Activated T-cell treated with anti-CD3 and anti-CD28 coated beads, Interleukin-2, amount 50 U/mL, for 72 hours (primary cell): ENCODE measurements at regions not wholly inside any gene's neighbourhood (a gene's known extent, or its start where the extent isn't known, plus 50 kb on each side); places are given as distances from the start of the nearest gene placed in this dataset.
"Not testable (repeated sequence)": the region's sequence is repeated elsewhere in the genome, so short reads cannot be mapped to it uniquely, and the experiment has no call there.

Experiments used
- ATAC-seq, 2 donors: fragments of 150-1000 bp; cut with Tn5 transposase; replicated peaks in 1 of 2; 2 replicates each; pipeline ENCODE4 v1.10.0; 2021; ENCODE audit warnings: moderate library complexity in 2 of 2, mild to moderate bottlenecking in 1 of 2
- DNase-seq, 2 donors: peaks; one replicate each; pipeline ENCODE4 v3.0.0; 2021 to 2022; ENCODE audit warnings: mixed read lengths in 1 of 2
- H3K27ac Mint-ChIP-seq: one replicate; pipeline ENCODE4 v1.8.0; 2022; ENCODE audit warnings: mild to moderate bottlenecking, moderate library complexity, mixed read lengths
- H3K27me3 Mint-ChIP-seq: one replicate; pipeline ENCODE4 v1.8.0; 2022; ENCODE audit warnings: low read depth, mixed read lengths
- H3K36me3 Mint-ChIP-seq, 2 donors: one replicate each; pipeline ENCODE4 v1.8.0; 2022; ENCODE audit warnings: mixed read lengths in 2 of 2, mild to moderate bottlenecking in 1 of 2; ENCODE audit not compliant: insufficient read depth in 2 of 2
- H3K4me1 Mint-ChIP-seq: one replicate; pipeline ENCODE4 v1.8.0; 2022; ENCODE audit warnings: low read depth, mixed read lengths
- H3K4me3 Mint-ChIP-seq, 2 donors: one replicate each; pipeline ENCODE4 v1.8.0; 2022; ENCODE audit warnings: mild to moderate bottlenecking in 2 of 2, mixed read lengths in 2 of 2, moderate library complexity in 2 of 2
- H3K9me3 Mint-ChIP-seq, 2 donors: one replicate each; pipeline ENCODE4 v1.8.0; 2022; ENCODE audit warnings: mixed read lengths in 2 of 2

DNA sequence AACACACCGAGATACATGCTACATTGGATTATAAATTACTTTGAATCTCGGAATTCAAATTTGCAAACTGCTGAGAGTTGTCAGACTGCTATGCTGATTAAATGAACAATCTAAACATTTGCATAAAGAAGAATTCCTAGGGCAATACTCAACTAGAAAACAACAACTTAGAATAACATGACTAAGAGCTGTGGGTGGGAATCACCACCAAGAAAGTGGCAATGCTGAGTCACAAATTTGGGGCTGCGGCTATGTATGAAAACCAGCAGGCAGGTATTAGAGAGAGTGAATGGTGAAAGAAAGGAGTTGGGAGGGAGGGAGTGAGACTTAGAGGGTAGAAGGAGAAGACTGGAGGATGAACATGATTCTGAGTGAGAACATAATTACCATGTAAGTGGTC lies 559.5 kb downstream of the PIK3C3 start:
- H3K27ac Mint-ChIP-seq = no peak overlapping the region
- H3K27me3 Mint-ChIP-seq = no peaks in the 10 kb centered on the region
- no peaks in the 10 kb centered on the region for H3K36me3 Mint-ChIP-seq
- H3K4me1 Mint-ChIP-seq = no peaks in the 10 kb centered on the region
- peaks cover 4 to 7% of the 10 kb centered on the region in 2 donors for H3K9me3 Mint-ChIP-seq
- no peak overlapping the region for H3K4me3 Mint-ChIP-seq
- no peak for ATAC-seq
- no peak for DNase-seq

- Mint-ChIP-seq H3K4me1 (no peaks in the 10 kb centered on the region), H3K4me3 (no peak overlapping the region), H3K9me3 (peaks cover 4% of the 10 kb centered on the region in 2 donors), H3K36me3 (no peaks in the 10 kb centered on the region), H3K27ac (no peak overlapping the region), H3K27me3 (no peaks in the 10 kb centered on the region)
- no peak for DNase-seq
- ATAC-seq = no peak
Measured at GRCh38 chr18:42517896-42518295, 562.9 kb downstream of the PIK3C3 start.

DNA sequence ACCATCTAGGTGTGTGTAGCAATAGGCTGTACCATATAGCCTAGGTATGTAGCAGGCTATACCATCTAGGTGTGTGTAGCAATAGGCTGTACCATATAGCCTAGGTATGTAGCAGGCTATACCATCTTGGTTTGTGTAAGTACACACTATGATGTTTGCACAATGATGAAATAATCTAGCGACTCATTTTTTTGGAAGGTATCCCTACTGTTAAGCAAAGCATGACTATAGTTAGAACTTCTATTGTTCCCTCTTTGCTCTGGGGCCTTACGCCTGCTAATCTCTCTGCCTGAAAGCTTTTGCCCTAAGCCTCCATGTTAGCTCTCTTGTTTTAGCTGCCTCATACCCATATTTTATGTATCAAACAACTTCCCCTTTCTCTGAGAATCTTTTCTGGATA lies 563.3 kb downstream of the PIK3C3 start:
- ATAC-seq, H3K27me3 Mint-ChIP-seq, DNase-seq, H3K36me3 Mint-ChIP-seq, H3K4me3 Mint-ChIP-seq, H3K4me1 Mint-ChIP-seq, H3K27ac Mint-ChIP-seq, H3K9me3 Mint-ChIP-seq: not testable (repeated sequence)

GRCh38 chr18:42520138-42520537 lies 565.1 kb downstream of the PIK3C3 start:
- Mint-ChIP-seq H3K27me3 (no peaks in the 10 kb centered on the region), H3K4me1 (no peaks in the 10 kb centered on the region), H3K27ac (no peak overlapping the region), H3K36me3 (no peaks in the 10 kb centered on the region), H3K4me3 (no peak overlapping the region), H3K9me3 (peaks cover 2 to 6% of the 10 kb centered on the region in 2 donors)
- DNase-seq = no peak
- ATAC-seq = no peak

DNA sequence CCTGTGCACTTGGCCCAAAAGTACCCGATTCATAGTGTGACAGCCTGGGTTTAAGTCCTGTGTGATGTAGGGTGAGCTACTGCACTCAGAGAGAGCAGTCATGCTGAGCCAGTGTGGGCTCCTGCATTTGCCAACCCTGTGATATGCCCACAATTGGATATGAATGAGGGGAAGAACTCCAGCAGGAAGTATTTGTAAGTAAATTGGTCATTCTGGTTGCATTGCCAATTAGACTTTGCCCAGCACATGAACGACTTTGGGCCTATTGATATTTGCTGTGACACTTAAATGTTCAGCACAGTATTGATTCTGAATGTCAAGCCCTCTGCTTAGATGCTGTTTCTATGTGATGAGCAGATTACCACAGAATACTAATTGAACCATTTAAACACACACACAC lies 570.9 kb downstream of the PIK3C3 start:
- DNase-seq = no peak
- H3K9me3 Mint-ChIP-seq = peaks cover 0 to 5% of the 10 kb centered on the region in 2 donors
- no peaks in the 10 kb centered on the region for H3K4me1 Mint-ChIP-seq

DNA sequence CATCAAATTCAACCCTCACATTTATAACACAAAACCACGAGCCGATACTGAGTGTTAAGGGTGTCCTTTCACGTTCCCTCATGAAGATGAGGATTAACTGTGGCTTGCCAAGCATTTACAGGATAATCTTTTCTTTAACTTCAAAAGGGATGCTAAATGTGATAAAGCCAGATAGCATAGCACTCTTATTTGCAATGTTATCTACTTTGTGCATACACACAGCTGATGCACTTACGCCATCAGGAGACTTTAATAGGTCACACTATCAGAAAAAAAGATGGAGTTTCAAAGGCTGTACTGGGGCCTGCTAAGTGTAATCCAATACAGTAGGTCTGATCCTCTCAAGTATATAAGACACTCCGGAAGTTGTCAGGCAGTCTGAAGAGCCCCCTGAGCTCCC lies 572.7 kb downstream of the PIK3C3 start:
- DNase-seq = no peak
- no peak overlapping the region for H3K4me3 Mint-ChIP-seq
- no peak for ATAC-seq
- no peaks in the 10 kb centered on the region for H3K36me3 Mint-ChIP-seq
- H3K9me3 Mint-ChIP-seq = peaks cover 0 to 7% of the 10 kb centered on the region in 2 donors
- H3K27me3 Mint-ChIP-seq = no peaks in the 10 kb centered on the region
- no peaks in the 10 kb centered on the region for H3K4me1 Mint-ChIP-seq
- H3K27ac Mint-ChIP-seq = no peak overlapping the region

More for the DNA sequence above, 570.9 kb downstream of the PIK3C3 start:
- Mint-ChIP-seq H3K27ac (no peak overlapping the region), H3K27me3 (no peaks in the 10 kb centered on the region), H3K36me3 (no peaks in the 10 kb centered on the region), H3K4me3 (no peak overlapping the region)
- no peak for ATAC-seq

DNA sequence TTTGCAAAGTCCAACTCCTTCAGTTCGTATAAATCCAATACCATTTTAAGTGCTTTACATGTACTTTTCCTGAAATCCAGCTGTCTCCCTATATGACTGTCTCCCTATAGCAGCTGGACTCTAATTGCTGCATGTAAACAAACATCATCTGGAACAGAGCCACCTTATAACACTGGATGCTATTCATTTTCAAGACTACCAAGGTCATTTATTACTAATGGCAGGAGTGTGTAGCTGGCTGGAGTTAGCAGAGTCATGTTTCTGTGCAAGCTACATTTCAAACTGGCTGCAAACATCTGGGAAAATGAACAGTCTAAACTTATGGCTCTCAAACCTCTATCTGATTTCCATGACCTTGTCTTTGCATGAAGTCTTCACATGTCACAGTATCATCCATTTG lies 575.2 kb downstream of the PIK3C3 start:
- no peak overlapping the region for H3K4me3 Mint-ChIP-seq
- H3K4me1 Mint-ChIP-seq = no peaks in the 10 kb centered on the region
- H3K9me3 Mint-ChIP-seq = peaks cover 0 to 5% of the 10 kb centered on the region in 2 donors
- H3K27ac Mint-ChIP-seq = no peak overlapping the region
- H3K27me3 Mint-ChIP-seq = no peaks in the 10 kb centered on the region
- no peak for DNase-seq
- no peaks in the 10 kb centered on the region for H3K36me3 Mint-ChIP-seq
- ATAC-seq = no peak

DNA sequence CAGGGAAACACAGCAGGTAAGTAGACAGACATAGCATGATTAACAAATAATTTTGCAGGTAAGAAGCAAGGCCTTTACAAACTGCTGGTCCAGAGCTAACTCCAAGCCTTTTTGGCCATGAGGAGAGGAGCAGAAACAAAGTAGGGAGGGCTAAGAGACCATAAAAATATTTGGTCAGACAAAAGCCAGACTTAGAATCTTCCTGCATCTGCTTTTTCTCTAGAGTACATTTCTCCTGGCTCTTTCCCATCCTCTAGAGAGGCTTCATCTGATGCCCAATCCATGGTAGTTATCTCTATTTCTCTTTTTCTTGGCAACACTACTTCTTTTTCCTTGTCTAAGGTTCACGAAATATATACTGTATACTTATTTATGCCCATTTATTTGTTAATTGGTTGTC lies 577.1 kb downstream of the PIK3C3 start:
- peaks cover 0 to 5% of the 10 kb centered on the region in 2 donors for H3K9me3 Mint-ChIP-seq
- H3K36me3 Mint-ChIP-seq = no peaks in the 10 kb centered on the region
- no peaks in the 10 kb centered on the region for H3K4me1 Mint-ChIP-seq
- H3K27me3 Mint-ChIP-seq = no peaks in the 10 kb centered on the region
- H3K4me3 Mint-ChIP-seq = no peak overlapping the region
- ATAC-seq (no peak), DNase-seq (no peak)
- no peak overlapping the region for H3K27ac Mint-ChIP-seq

DNA sequence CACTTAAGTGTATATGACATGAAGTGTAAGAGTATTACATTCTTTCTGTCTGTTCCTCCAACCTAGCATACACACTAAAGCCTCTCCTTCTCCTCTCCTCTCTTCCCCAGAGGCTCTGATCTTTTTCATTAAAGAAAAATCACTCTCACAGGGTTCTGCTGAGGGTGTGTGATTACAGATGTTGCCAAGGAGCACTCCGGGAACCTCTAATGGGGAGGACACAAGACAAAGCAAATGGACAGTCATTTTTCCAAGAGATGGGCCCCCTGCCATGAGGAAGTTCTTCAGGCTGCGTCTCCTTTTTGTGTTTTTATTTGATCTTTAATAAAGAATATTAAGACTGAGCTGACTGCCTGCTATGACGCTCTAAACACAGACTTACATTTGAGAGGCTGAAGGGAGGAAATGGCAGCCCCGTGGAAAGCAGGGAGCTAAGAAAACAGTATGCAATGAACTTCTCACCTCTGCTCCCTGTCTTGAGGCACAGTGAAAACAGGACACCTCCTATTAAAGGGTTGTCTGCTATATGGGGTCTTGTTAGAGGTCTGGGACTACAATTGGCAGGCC lies 578.1 kb downstream of the PIK3C3 start:
- DNase-seq (no peak), ATAC-seq (no peak)
- Mint-ChIP-seq H3K4me3 (no peak overlapping the region), H3K36me3 (no peaks in the 10 kb centered on the region), H3K9me3 (peaks cover 0 to 5% of the 10 kb centered on the region in 2 donors), H3K4me1 (no peaks in the 10 kb centered on the region), H3K27me3 (no peaks in the 10 kb centered on the region), H3K27ac (no peak overlapping the region)

GRCh38 chr18:42533616-42534015 lies 578.6 kb downstream of the PIK3C3 start:
- Mint-ChIP-seq H3K4me1 (no peaks in the 10 kb centered on the region), H3K4me3 (no peak overlapping the region), H3K27me3 (no peaks in the 10 kb centered on the region), H3K36me3 (no peaks in the 10 kb centered on the region), H3K27ac (no peak overlapping the region), H3K9me3 (peaks cover 0 to 5% of the 10 kb centered on the region in 2 donors)
- no peak for ATAC-seq
- no peak for DNase-seq

- H3K27me3 Mint-ChIP-seq = no peaks in the 10 kb centered on the region
- DNase-seq = no peak
- no peak for ATAC-seq
- no peaks in the 10 kb centered on the region for H3K4me1 Mint-ChIP-seq
- peaks cover 0 to 5% of the 10 kb centered on the region in 2 donors for H3K9me3 Mint-ChIP-seq
- no peak overlapping the region for H3K27ac Mint-ChIP-seq
- H3K4me3 Mint-ChIP-seq = no peak overlapping the region
- no peaks in the 10 kb centered on the region for H3K36me3 Mint-ChIP-seq
Measured at GRCh38 chr18:42534313-42534712, 579.3 kb downstream of the PIK3C3 start.

- Mint-ChIP-seq H3K36me3 (no peaks in the 10 kb centered on the region), H3K27ac (no peak overlapping the region), H3K9me3 (peaks cover 0 to 2% of the 10 kb centered on the region in 2 donors), H3K4me1 (no peaks in the 10 kb centered on the region), H3K4me3 (no peak overlapping the region), H3K27me3 (no peaks in the 10 kb centered on the region)
- DNase-seq (no peak), ATAC-seq (no peak)
Measured at GRCh38 chr18:42536442-42536841, 579.0 kb downstream of the RIT2 start.

- Mint-ChIP-seq H3K27me3 (no peaks in the 10 kb centered on the region), H3K4me1 (no peaks in the 10 kb centered on the region), H3K9me3 (no peaks in the 10 kb centered on the region), H3K4me3 (no peak overlapping the region), H3K27ac (no peak overlapping the region), H3K36me3 (no peaks in the 10 kb centered on the region)
- DNase-seq = no peak
- no peak for ATAC-seq
Measured at GRCh38 chr18:42537291-42537690, 578.2 kb downstream of the RIT2 start.

GRCh38 chr18:42544901-42545300 lies 570.6 kb downstream of the RIT2 start:
- DNase-seq (no peak), ATAC-seq (no peak)
- Mint-ChIP-seq H3K36me3 (no peaks in the 10 kb centered on the region), H3K4me3 (no peak overlapping the region), H3K4me1 (no peaks in the 10 kb centered on the region), H3K9me3 (peaks cover 0 to 2% of the 10 kb centered on the region in 2 donors), H3K27ac (no peak overlapping the region), H3K27me3 (no peaks in the 10 kb centered on the region)
